GDM1 (cell line): ENCODE measurements at regions not wholly inside any gene's neighbourhood (a gene's known extent, or its start where the extent isn't known, plus 50 kb on each side); places are given as distances from the start of the nearest gene placed in this dataset.

ENCODE experiments used
- DNase-seq: peaks from one replicate; lab custom pipeline; 2025; lab: John Stamatoyannopoulos, UW

- DNase-seq = no peak
Observed at GRCh38 chr2:161571051-161571429, 53.2 kb upstream of the SLC4A10 start.
